MG63 (cell line): ENCODE measurements at regions not wholly inside any gene's neighbourhood (a gene's known extent, or its start where the extent isn't known, plus 50 kb on each side); places are given as distances from the start of the nearest gene placed in this dataset.

ENCODE experiments used
- DNase-seq: peaks from one replicate; pipeline ENCODE4 v3.0.0-alpha.2; 2020
- H3K27me3 ChIP-seq: fragments of 250-450 bp; sonication (Bioruptor Pico); 2 replicates; pipeline ENCODE4 v1.5.1; 2020; ENCODE audit warnings: mild to moderate bottlenecking, moderate library complexity
- H3K36me3 ChIP-seq: fragments of 250-450 bp; sonication (Bioruptor Pico); 2 replicates; pipeline ENCODE4 v1.5.1; 2020; ENCODE audit warnings: mild to moderate bottlenecking, moderate library complexity
- H3K4me3 ChIP-seq: fragments of 250-450 bp; sonication (Bioruptor Pico); 2 replicates; pipeline ENCODE4 v1.5.1; 2020; ENCODE audit warnings: mild to moderate bottlenecking, moderate library complexity
- H3K9me3 ChIP-seq: fragments of 250-450 bp; sonication (Bioruptor Pico); 2 replicates; pipeline ENCODE4 v1.5.1; 2020; ENCODE audit warnings: mild to moderate bottlenecking, moderate library complexity

DNA sequence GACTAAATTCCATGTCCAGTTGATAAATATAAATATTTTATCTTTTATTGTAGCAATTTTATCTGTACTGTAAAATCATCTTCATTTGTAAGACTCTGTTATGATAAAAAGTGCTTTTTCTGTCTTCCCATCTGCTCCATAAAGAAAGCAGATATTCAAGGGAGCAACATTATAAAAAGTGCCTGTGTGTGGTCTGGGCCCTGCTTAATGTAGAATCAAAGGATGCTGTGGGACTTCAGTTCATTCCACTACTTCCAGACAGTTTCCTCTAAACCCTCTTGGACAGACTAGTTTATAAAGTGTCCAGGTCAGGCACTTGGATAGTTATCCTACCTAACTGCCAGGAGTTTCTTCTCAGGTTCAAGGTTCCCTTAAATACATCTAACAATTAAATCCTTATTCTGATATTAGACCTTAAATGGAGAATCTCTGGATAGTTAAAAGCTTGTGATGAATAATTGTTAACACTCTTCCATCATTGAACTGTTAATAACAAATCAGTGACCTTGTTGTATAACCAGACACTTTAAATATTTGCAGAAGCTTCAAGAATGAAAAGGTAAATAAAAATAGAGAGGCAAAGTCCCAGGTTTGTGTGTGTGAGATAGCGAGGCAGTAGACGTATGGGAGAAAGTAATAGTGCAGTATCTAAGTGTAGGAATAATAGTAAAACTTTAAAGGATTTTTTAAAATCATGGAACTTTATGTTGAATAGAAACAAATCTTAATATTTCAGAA is 237.5 kb upstream of the CTSO start:
- no peak overlapping the region for H3K4me3 ChIP-seq
- H3K36me3 ChIP-seq: no peaks in the 10 kb centered on the region
- DNase-seq: no peak
- H3K27me3 ChIP-seq: no peaks in the 10 kb centered on the region
- no peaks in the 10 kb centered on the region for H3K9me3 ChIP-seq

DNA sequence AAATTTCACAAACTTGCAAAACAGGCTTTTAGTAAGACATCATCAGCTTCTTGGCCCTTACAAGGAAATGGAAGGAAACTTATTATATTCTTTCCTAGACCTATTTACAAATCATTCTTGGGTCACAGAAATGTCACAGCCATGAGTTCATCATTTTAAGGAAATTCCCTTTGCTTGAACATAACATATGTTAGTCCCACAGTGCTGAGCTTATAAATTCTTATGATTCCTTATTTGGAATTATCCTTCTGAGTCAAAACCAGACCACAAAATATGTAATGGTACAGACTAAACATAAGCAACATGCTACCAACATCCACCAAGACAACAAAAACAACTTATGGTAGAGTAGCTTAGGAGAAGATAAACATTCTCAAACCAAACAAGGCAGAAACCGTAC is 236.9 kb upstream of the CTSO start:
- Histone ChIP-seq H3K4me3 (no peak overlapping the region), H3K9me3 (no peaks in the 10 kb centered on the region), H3K27me3 (no peaks in the 10 kb centered on the region), H3K36me3 (no peaks in the 10 kb centered on the region)
- no peak for DNase-seq

DNA sequence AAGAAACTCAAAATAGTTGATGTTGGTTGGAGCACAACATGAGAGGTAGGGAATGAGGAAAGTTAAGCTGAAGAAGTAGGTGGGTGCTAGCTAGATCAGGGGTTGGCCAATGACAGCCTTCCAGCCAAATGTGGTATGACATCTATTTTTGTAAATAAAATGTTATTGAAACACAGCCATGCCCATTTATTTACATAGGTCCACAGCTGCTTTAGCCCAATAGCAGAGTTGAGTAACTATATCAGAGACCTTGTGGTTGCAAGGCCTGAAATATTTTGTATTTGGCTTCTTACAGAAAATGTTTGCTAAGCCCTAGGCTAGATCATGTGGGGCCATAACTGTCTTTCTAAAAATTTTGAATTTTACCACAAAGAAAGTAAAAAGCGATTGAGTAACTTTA is 234.9 kb upstream of the CTSO start:
- DNase-seq: no peak
- no peaks in the 10 kb centered on the region for H3K27me3 ChIP-seq
- no peaks in the 10 kb centered on the region for H3K9me3 ChIP-seq
- no peaks in the 10 kb centered on the region for H3K36me3 ChIP-seq
- H3K4me3 ChIP-seq: no peak overlapping the region

DNA sequence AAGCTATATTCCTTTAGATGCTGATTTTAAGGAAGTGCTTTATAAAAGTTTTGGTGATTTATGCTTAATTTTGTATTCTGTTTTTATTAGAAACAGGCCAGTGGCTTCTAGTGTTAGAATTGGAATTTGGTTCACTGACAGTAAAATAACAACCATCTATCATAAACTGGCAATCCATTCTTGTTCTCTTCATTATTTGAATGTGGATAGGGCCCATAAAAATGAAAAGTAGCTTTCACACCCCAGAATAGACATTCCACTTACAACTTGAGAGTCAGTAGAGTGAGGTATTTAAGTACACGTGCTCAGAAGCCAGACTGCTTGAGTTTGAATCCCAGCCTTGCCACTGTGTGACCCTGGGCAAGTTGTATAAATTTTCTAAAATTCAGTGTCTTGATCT is 232.4 kb upstream of the CTSO start:
- H3K4me3 ChIP-seq: no peak overlapping the region
- no peaks in the 10 kb centered on the region for H3K27me3 ChIP-seq
- DNase-seq: no peak
- no peaks in the 10 kb centered on the region for H3K9me3 ChIP-seq
- H3K36me3 ChIP-seq: no peaks in the 10 kb centered on the region

DNA sequence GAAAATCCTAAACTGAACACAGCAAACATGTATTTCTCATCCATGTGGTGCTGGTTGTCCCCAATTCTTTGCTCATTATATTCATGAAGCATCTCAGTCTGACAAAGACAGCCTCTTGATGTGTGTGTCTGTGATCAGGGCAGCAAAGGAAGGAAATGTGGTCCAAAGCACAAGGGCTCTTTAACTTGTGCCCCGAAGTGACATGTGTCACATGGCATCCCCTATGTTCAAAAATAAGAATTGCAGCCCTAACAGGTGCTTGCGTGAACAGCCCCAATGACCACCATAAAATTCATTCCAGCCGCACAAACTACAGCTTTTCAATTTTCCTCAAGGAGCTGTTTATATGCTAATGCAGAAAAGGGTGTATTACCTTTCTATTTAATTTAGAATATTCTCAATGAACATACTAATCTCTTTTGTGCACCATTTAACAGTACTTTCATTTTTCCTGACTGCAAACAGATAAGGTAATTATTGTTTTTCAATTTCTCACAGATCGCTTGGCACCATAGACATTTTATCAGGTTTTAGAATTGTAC is 231.9 kb upstream of the CTSO start:
- no peaks in the 10 kb centered on the region for H3K36me3 ChIP-seq
- H3K9me3 ChIP-seq: no peaks in the 10 kb centered on the region
- no peaks in the 10 kb centered on the region for H3K27me3 ChIP-seq
- H3K4me3 ChIP-seq: no peak overlapping the region
- DNase-seq: no peak

DNA sequence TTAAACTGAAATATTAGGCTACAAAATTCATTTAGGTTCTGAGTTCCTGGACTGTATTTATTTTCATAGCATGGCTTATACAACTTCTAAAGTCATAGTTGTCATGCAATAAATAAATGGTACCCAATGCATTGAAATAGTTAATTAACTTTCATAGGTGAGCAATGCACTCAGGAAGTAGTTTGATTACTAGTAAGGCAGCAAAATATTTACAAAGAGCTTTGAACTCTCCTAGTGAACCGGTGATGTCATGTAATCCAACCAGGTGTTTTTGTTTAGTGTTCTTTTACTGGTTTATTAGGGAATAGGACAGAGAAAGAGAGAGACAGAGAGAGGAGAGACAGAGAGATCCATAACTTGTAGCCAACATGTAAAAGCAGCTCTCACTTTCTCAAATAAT is 228.6 kb upstream of the CTSO start:
- no peaks in the 10 kb centered on the region for H3K36me3 ChIP-seq
- no peak overlapping the region for H3K4me3 ChIP-seq
- H3K9me3 ChIP-seq: no peaks in the 10 kb centered on the region
- DNase-seq: no peak
- H3K27me3 ChIP-seq: no peaks in the 10 kb centered on the region

DNA sequence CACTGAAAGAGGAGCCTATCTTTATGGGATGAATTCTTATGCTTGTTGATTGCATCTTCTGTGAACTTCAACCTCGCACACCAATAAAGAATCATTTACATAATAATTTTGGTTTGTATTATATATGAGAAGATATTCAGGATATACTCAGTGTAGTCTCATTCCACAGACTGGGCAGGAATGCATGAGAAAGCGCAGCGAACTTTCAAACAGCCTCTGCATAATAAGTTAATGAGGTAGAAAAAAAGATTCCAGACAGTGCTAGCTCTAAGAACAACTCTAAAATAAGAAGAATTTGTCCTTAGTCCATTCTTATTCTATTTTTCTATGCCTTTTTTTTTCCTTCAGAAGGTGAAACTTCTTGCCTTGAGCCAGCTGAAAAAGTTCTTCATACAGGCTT is 224.3 kb upstream of the CTSO start:
- DNase-seq: no peak
- no peaks in the 10 kb centered on the region for H3K27me3 ChIP-seq

DNA sequence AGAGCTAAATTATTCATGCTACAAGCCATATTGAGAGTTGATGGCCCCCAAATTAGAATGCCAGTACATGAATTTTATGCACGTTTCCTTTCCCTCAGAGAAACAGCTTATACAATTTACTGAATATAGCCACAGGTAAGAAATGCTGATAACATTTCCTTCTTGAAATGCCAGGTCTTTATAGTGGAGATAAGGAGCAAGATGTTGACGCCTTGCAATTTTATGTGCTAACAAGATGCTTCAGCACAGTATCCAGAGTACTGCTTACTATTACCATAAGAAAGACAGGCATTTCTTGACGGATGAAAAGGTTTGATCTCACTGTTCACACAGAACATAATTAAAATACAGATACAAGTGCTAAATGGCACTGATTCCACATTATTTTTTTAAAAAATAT is 223.2 kb upstream of the CTSO start:
- H3K27me3 ChIP-seq: no peaks in the 10 kb centered on the region

More for the DNA sequence above, 224.3 kb upstream of the CTSO start:
- no peak overlapping the region for H3K4me3 ChIP-seq
- no peaks in the 10 kb centered on the region for H3K36me3 ChIP-seq
- no peaks in the 10 kb centered on the region for H3K9me3 ChIP-seq

DNA sequence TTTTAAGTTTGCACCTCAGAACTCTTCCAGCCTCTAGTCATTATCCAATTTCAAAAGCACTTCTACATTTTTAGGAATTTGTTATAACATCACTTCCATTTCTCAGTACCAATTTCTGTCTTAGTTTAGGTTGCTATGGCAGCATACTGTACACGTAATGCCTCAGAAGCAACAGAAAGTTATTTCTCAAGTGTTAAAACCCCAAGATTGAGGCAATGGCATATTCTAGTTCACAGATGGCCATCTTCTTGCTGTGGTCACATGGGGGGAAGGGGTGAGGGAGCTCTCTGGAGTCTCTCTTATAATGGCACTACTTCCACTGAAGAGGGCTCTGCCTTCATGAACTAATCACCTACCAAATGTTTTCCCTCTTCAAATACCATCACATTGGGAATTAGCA is 220.3 kb upstream of the CTSO start:
- Histone ChIP-seq H3K9me3 (no peaks in the 10 kb centered on the region), H3K36me3 (no peaks in the 10 kb centered on the region), H3K4me3 (no peak overlapping the region), H3K27me3 (no peaks in the 10 kb centered on the region)
- no peak for DNase-seq

More for the DNA sequence above, 223.2 kb upstream of the CTSO start:
- no peak for DNase-seq
- Histone ChIP-seq H3K9me3 (no peaks in the 10 kb centered on the region), H3K36me3 (no peaks in the 10 kb centered on the region), H3K4me3 (no peak overlapping the region)

DNA sequence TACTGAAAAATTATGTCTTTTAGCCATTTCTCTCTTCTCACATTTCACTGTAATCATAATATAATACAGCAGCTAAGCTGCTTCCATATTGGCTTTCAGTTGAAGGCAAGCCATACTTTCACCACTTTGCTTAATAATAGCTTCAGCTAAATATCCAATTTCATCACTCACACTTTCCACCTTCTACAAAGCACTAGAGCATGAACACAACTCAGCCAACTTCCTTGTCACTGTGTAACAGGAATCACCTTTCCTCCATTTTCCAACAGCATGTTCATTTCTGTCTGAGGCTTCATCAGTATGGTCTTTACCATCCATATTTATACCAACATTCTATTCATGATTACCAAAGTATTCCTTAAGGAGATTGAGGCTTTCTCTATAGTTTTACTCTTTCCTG is 219.8 kb upstream of the CTSO start:
- H3K27me3 ChIP-seq: no peaks in the 10 kb centered on the region
- no peak for DNase-seq
- no peak overlapping the region for H3K4me3 ChIP-seq
- H3K9me3 ChIP-seq: no peaks in the 10 kb centered on the region
- no peaks in the 10 kb centered on the region for H3K36me3 ChIP-seq

DNA sequence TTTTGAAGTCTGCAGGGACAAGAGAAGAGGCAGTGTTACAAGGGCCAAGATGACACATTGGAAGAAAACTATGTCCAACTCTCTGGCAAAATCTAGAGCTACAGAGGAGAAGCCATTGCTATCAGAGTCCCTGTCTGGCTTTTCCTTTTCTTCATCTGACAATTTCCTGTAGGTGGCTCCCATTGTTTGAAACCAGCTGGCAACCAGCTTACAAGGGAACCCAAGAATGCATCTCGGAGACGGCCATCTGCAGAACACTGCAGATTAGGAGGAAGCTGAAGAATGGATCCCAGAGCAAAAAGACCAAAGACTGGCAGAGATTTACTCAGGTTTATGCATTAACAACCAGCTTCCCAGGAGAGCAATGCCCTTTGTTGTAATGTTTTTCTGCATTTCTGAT is 216.2 kb upstream of the CTSO start:
- no peaks in the 10 kb centered on the region for H3K9me3 ChIP-seq
- H3K4me3 ChIP-seq: no peak overlapping the region
- H3K36me3 ChIP-seq: no peaks in the 10 kb centered on the region
- DNase-seq: no peak
- no peaks in the 10 kb centered on the region for H3K27me3 ChIP-seq

DNA sequence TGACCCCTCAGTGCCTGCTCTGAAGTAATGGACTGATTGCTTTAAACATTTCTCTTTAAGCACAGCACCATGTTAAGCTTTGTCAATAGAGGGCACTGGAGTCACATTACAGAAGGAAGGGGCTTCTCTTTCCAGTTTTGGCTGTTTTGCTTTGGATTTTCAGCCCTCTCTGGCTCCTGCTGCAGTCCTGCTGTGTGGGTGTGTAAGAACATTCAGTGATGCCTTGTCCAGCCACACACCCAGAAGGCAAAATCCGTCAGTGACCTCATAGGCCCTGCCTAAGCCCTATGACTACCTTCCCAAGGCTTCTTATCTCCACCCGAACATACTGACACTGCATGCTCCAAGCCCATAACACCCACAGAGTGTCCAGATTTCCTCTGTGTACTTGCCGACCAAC is 215.3 kb upstream of the CTSO start:
- no peaks in the 10 kb centered on the region for H3K9me3 ChIP-seq
- H3K36me3 ChIP-seq: no peaks in the 10 kb centered on the region
- H3K4me3 ChIP-seq: no peak overlapping the region
- H3K27me3 ChIP-seq: no peaks in the 10 kb centered on the region
- DNase-seq: peak; percentile 82

DNA sequence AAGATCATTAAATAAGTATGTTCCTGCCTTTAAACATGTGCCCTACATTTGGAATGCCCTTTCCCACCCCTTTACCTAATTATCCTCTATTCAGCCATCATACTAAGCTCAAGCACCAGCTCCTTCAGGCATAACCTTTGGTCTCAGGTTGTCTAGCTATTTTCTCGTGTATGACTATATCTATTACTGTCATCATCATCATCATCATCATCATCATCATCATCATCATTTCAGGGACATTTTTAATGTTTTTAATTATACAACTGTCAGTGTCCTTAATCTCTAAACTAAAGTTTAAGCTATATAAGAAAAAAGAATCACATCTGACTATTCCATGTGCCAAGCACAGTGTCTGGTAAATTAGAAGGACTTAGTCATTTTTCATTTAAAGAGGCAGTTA is 214.6 kb upstream of the CTSO start:
- DNase-seq: no peak

DNA sequence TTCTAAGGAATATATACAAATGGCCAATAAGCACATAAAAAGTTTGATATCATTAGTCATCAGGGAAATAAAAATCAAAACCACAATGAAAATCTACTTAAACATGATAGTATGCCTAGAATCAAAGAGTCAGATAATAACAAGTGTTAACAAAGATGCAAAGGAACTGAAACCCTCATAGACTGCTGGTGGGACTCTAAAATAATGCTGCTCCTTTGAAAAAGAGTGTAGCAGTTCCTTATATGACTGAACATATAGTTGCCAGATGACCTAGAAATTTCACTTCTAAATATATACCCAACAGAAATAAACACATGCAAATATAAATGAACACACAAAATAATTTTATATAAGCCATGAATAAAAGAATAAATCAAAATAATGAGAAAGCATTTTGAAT is 205.1 kb upstream of the CTSO start:
- Histone ChIP-seq H3K4me3 (no peak overlapping the region), H3K36me3 (no peaks in the 10 kb centered on the region), H3K27me3 (no peaks in the 10 kb centered on the region), H3K9me3 (no peaks in the 10 kb centered on the region)
- DNase-seq: no peak

More for the DNA sequence above, 214.6 kb upstream of the CTSO start:
- H3K27me3 ChIP-seq: no peaks in the 10 kb centered on the region
- H3K36me3 ChIP-seq: no peaks in the 10 kb centered on the region
- H3K9me3 ChIP-seq: no peaks in the 10 kb centered on the region
- H3K4me3 ChIP-seq: no peak overlapping the region

DNA sequence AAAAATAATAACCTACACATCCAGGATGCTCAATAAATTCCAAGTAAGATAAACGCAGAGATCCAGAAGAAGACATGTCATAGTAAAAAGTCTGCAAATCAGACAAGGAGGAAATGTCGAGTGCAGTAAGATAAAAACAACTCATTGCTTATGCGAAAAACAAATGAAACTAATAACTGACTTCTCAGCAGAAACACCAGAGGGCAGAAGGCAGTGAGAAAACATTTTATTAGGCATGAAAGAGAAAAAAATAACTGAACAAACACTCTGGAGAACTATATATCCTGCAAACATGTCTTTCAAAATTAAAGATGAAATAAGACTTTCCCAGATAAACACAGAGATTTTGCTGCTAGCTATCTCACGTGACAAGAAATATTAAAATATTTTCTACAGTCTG is 201.3 kb upstream of the CTSO start:
- H3K36me3 ChIP-seq: no peaks in the 10 kb centered on the region
- H3K9me3 ChIP-seq: no peaks in the 10 kb centered on the region
- DNase-seq: no peak

DNA sequence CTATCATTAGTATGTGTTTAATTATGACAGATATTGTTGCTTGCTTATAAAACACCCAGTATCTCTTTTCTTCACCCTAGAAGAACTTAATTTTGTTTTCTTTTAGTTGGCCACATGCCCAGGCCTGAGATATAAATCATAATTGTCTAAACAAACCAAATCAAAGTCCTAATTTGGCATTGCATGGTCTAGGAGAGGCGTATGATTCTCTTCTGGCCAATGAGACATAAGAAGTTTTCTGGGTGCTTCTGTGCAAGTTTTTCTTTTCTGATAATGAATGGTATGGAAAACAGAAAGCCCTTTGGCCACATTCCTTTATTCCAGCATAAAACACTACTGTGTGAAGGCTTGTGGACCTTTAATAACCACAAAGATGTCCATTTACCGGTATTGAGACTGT is 192.9 kb upstream of the CTSO start:
- Histone ChIP-seq H3K9me3 (no peaks in the 10 kb centered on the region), H3K36me3 (no peaks in the 10 kb centered on the region), H3K27me3 (no peaks in the 10 kb centered on the region), H3K4me3 (no peak overlapping the region)
- no peak for DNase-seq

More for the DNA sequence above, 201.3 kb upstream of the CTSO start:
- no peak overlapping the region for H3K4me3 ChIP-seq
- H3K27me3 ChIP-seq: no peaks in the 10 kb centered on the region

DNA sequence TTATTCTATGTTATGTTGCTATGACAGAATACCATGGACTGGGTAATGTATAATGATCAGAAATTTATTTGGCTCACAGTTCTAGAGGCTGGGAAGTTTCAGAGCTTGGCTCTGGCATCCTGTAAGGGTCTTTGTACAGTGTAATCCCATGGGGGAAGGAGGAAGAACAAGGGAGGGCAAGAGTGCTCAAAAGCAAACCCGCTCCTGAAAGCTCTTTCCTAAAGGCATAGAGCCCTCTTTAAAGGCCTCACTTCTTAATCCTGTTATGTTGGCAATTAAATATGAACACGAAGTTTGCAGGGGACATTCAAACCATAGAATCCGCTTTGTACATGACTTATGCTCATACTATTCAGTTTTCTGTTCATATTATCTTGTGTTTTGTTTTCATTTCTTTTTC is 191.3 kb upstream of the CTSO start:
- Histone ChIP-seq H3K9me3 (no peaks in the 10 kb centered on the region), H3K36me3 (no peaks in the 10 kb centered on the region), H3K27me3 (no peaks in the 10 kb centered on the region), H3K4me3 (no peak overlapping the region)
- DNase-seq: no peak

DNA sequence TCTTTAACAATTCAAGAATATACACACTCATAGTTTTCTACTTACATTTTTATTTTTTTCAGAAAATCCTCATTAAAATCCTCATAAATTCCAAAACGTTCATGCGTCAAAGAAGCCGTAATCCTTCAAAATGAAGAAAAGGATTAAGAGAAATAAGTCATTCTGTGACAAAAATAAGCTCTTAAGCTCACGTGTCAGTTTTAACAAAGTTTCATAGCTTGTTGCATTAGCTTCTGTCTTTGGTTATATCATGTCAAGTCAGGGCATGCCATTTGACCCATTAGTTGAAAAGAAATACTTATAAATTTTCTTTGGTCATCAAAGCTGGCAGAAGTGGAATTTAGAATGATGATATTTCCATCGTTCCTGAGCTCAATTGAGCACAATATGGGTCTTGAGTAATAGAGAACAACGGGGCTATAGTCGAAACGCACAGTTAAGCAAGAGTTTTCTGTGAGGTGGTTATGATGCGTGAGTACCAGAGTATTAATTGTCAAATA is 185.2 kb upstream of the CTSO start:
- no peak overlapping the region for H3K4me3 ChIP-seq
- H3K27me3 ChIP-seq: no peaks in the 10 kb centered on the region
- no peaks in the 10 kb centered on the region for H3K9me3 ChIP-seq
- H3K36me3 ChIP-seq: no peaks in the 10 kb centered on the region
- no peak for DNase-seq
